ENCODE measurements at regions not wholly inside any gene's neighbourhood (a gene's known extent, or its start where the extent isn't known, plus 50 kb on each side); places are given as distances from the start of the nearest gene placed in this dataset.

GRCh38 chr6:126535138-126535537, 195.2 kb downstream of the CENPW start:
- H3K27ac ChIP-seq: no peak overlapping the region
- DNase-seq: no peak
- H3K9me3 ChIP-seq: no peaks in the 10 kb centered on the region
- intact Hi-C loops (cut with DNase I; ENCODE audit: low total_unique reads): no loop called here
- 64 to 79% (median 70%) methylated on average over 3 of the region's 3 CpGs for WGBS, 5 donors
- no peak overlapping the region for H3K4me3 ChIP-seq
- no peaks in the 10 kb centered on the region for H3K27me3 ChIP-seq (replicated peaks in 1 of 7)
- no peak for TF ChIP-seq POLR2AphosphoS5 (IDR thresholded peaks at IDR 0.05)
- no peak for TF ChIP-seq POLR2A (IDR thresholded peaks at IDR 0.05)
- no peak for TF ChIP-seq CTCF (IDR thresholded peaks at IDR 0.05 in 8 of 11, conservative IDR thresholded peaks at IDR 0.05 in 3 of 11)
- no peaks in the 10 kb centered on the region for H3K4me1 ChIP-seq
- no peaks in the 10 kb centered on the region for H3K36me3 ChIP-seq

GRCh38 chr6:126535595-126535994, 195.7 kb downstream of the CENPW start:
- Histone ChIP-seq H3K4me3 (no peak overlapping the region), H3K27ac (no peak overlapping the region), H3K36me3 (no peaks in the 10 kb centered on the region), H3K27me3 (replicated peaks in 1 of 7) (no peaks in the 10 kb centered on the region), H3K4me1 (no peaks in the 10 kb centered on the region), H3K9me3 (no peaks in the 10 kb centered on the region)
- TF ChIP-seq POLR2A (IDR thresholded peaks at IDR 0.05) (no peak), POLR2AphosphoS5 (IDR thresholded peaks at IDR 0.05) (no peak), CTCF (IDR thresholded peaks at IDR 0.05 in 8 of 11, conservative IDR thresholded peaks at IDR 0.05 in 3 of 11) (no peak)
- no peak for DNase-seq
- WGBS, 5 donors: 72 to 81% (median 78%) methylated on average over 3 of the region's 3 CpGs
- intact Hi-C loops (cut with DNase I; ENCODE audit: low total_unique reads): no loop called here

- Histone ChIP-seq H3K9me3 (no peaks in the 10 kb centered on the region), H3K4me1 (no peaks in the 10 kb centered on the region), H3K4me3 (no peak overlapping the region), H3K27me3 (replicated peaks in 1 of 7) (no peaks in the 10 kb centered on the region), H3K27ac (no peak overlapping the region), H3K36me3 (no peaks in the 10 kb centered on the region)
- DNase-seq: no peak
- intact Hi-C loops (cut with DNase I; ENCODE audit: low total_unique reads): no loop called here
- WGBS, 5 donors: 59 to 82% (median 79%) methylated on average over 1 of the region's 1 CpG
- TF ChIP-seq POLR2A (IDR thresholded peaks at IDR 0.05): no peak
- TF ChIP-seq CTCF (IDR thresholded peaks at IDR 0.05 in 8 of 11, conservative IDR thresholded peaks at IDR 0.05 in 3 of 11): no peak
- no peak for TF ChIP-seq POLR2AphosphoS5 (IDR thresholded peaks at IDR 0.05)
Measured at GRCh38 chr6:126537061-126537816, 197.3 kb downstream of the CENPW start.

DNA sequence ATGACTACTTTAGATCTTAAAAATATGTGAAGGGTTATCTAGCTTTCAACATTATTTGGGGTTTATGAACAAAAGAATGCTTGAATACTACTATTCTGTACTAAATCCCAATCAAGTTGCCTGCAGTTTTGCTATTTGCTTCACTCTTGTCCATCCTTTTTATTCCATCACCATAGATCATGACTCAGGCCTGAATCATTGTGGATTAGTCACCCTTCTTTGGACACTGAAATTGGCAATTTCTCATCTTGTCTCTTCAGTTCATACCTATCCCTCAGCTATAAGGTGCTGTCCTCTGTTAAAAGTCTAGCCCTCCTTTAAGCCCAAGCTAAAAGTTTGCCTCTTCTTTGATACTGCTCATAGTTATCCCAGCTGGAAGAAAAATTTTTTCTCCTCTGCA, 199.1 kb downstream of the CENPW start:
- DNase-seq: no peak
- Histone ChIP-seq H3K27ac (no peak overlapping the region), H3K4me1 (no peaks in the 10 kb centered on the region), H3K27me3 (replicated peaks in 1 of 7) (no peaks in the 10 kb centered on the region), H3K4me3 (no peak overlapping the region), H3K36me3 (no peaks in the 10 kb centered on the region), H3K9me3 (no peaks in the 10 kb centered on the region)
- intact Hi-C loops (cut with DNase I; ENCODE audit: low total_unique reads): no loop called here
- TF ChIP-seq CTCF (IDR thresholded peaks at IDR 0.05 in 8 of 11, conservative IDR thresholded peaks at IDR 0.05 in 3 of 11) (no peak), POLR2A (IDR thresholded peaks at IDR 0.05) (no peak)

Data from spleen (tissue), 11 donors.